CD4-positive, alpha-beta T cell treated with Interleukin-4 for 1 hour (primary cell): ENCODE measurements at regions not wholly inside any gene's neighbourhood (a gene's known extent, or its start where the extent isn't known, plus 50 kb on each side); places are given as distances from the start of the nearest gene placed in this dataset.
"Not testable (repeated sequence)": the region's sequence is repeated elsewhere in the genome, so short reads cannot be mapped to it uniquely, and the experiment has no call there.

Experiments
- DNase-seq, 2 donors: peaks; one replicate each; pipeline ENCODE4 v3.0.0-alpha.2; 2020 to 2022

- DNase-seq = no peak
Observed at GRCh38 chr4:162938738-162939485, 227.8 kb downstream of the NAF1 start.

- DNase-seq = no peak
Observed at GRCh38 chr4:162935214-162935613, 231.5 kb downstream of the NAF1 start.

- DNase-seq = no peak
Observed at GRCh38 chr4:162931286-162931685, 235.4 kb downstream of the NAF1 start.

- DNase-seq = no peak
Observed at GRCh38 chr4:162921178-162921785, 245.4 kb downstream of the NAF1 start.

- DNase-seq = no peak
Observed at GRCh38 chr4:162920649-162921048, 246.0 kb downstream of the NAF1 start.

- DNase-seq = no peak
Observed at GRCh38 chr4:162912482-162912881, 254.2 kb downstream of the NAF1 start.

GRCh38 chr4:162911349-162911748, 255.3 kb downstream of the NAF1 start:
- no peak for DNase-seq

- no peak for DNase-seq
Observed at GRCh38 chr4:162909952-162910351, 256.7 kb downstream of the NAF1 start.

- DNase-seq = no peak
Observed at GRCh38 chr4:162894387-162894786, 272.3 kb downstream of the NAF1 start.

GRCh38 chr4:162891788-162892707, 274.6 kb downstream of the NAF1 start:
- DNase-seq = no peak

GRCh38 chr4:162878096-162878495, 288.6 kb downstream of the NAF1 start:
- no peak for DNase-seq

GRCh38 chr4:162874748-162875147, 291.9 kb downstream of the NAF1 start:
- no peak for DNase-seq

GRCh38 chr4:162871990-162872389, 294.7 kb downstream of the NAF1 start:
- no peak for DNase-seq

- no peak for DNase-seq
Observed at GRCh38 chr4:162869157-162869556, 297.5 kb downstream of the NAF1 start.

- no peak for DNase-seq
Observed at GRCh38 chr4:162866565-162866964, 300.1 kb downstream of the NAF1 start.

- no peak for DNase-seq
Observed at GRCh38 chr4:162865102-162865501, 301.6 kb downstream of the NAF1 start.

GRCh38 chr4:162853788-162854187, 312.9 kb downstream of the NAF1 start:
- DNase-seq = no peak

GRCh38 chr4:162852642-162853041, 314.0 kb downstream of the NAF1 start:
- no peak for DNase-seq

GRCh38 chr4:162851241-162851758, 315.4 kb downstream of the NAF1 start:
- DNase-seq = not testable (repeated sequence)

- no peak for DNase-seq
Observed at GRCh38 chr4:162849937-162850336, 316.8 kb downstream of the NAF1 start.

- DNase-seq = no peak
Observed at GRCh38 chr4:162847945-162848549, 318.6 kb downstream of the NAF1 start.

- no peak for DNase-seq
Observed at GRCh38 chr4:162841753-162842152, 324.9 kb downstream of the NAF1 start.

- no peak for DNase-seq
Observed at GRCh38 chr4:162839814-162840213, 326.9 kb downstream of the NAF1 start.
